OCI-M1 (cell line): ENCODE measurements at regions not wholly inside any gene's neighbourhood (a gene's known extent, or its start where the extent isn't known, plus 50 kb on each side); places are given as distances from the start of the nearest gene placed in this dataset.

ENCODE experiments used
- DNase-seq: peaks from one replicate; lab custom pipeline; 2025; lab: John Stamatoyannopoulos, UW

DNA sequence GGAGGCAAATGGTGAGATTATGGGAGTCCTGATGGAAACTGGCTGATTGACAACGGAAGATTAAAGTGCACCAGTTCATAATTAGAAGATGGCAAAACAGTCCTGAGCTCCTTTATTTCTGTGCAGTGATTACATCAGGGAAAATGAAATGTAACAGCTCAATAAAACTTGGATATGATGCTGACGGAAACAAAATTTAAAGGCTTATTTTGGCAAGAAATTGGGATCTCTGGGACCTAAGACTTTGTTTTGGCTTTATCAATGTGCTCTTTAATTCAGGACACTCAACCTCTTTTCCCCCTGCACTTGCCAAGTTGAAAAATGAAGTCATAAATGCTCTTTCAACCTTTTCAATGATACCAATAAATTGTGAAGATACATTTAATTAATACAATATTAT lies 226.8 kb downstream of the C6orf118 start:
- no peak for DNase-seq

DNA sequence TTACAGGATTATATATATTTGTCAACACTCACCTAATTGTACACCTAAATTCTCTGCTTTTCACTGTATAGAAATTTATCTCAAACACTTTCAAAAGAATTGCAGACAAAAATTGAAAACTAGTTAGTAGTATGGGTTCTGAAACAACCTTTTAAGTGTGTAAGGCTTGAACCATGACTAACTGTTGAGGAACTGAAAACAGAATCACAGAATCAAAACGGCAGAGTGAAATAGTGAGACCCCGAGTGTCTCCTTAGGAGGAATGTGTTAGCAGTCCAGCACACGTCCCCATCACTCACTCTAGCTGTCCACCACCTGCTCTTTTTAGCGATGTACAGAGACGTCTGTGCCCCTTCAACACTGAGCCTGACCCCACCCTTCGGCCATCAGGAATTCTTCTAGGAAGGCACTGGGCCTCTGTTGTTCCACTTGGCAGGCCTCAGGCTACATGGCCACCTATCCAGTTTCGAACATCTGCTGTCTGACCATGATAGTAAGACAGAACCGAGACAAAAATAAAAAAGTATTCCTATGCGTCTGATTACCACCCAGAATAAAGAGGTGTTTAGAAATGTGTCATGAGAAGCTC lies 227.4 kb downstream of the C6orf118 start:
- no peak for DNase-seq

DNA sequence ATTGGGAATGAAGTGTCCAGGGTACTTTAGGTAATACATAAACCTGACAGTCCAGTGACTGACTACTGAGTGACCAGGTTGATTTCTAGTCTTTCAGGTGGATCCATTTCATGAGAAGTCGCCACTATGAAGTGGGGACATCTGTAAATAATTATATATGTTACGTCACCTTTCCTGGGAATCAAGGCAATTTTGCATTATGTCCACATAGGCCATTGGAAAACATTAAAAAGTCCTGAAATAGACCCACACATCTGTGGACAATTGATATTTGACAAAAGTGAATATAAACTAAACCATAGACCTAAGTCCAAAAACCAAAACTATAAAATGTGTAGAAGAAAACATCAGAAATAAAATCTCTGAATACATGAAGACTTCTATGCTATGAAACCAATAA lies 231.5 kb downstream of the C6orf118 start:
- no peak for DNase-seq

DNA sequence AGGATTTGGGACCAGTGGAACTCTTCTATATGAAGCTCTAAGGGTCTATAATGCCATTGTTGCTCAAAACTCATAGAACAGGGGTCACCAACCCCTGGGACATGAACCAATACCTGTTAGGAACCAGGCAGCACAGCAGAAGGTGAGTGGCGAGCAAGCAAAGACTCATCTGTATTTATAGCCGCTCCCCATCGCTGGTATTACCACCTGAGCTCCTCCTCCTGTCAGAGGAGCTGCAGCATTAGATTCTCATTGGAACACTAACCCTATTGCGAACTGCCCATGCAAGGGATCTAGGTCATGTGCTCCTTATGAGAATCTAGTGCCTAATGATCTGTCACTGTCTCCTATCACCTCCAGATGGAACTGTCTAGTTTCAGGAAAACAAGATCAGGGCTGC lies 237.5 kb downstream of the C6orf118 start:
- DNase-seq: no peak

DNA sequence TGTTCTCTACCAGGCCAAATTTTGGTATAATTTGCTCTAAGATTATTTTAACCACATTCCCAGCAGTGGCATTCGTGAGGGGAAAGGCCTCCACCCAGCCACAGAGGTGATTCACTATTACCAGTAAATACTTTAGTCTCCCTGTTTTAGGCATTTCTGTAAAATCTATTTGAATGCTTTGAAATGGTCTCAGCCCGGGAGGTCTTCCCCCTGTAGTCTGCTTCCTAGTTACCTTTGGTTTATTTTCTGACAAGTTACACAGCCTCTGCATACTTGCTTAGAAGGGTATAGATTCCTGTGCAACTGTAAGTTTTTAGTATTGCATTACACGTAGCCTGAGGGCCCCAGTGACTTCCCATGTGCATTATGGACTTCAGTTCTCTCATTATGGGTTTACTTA lies 248.7 kb downstream of the C6orf118 start:
- DNase-seq: no peak

DNA sequence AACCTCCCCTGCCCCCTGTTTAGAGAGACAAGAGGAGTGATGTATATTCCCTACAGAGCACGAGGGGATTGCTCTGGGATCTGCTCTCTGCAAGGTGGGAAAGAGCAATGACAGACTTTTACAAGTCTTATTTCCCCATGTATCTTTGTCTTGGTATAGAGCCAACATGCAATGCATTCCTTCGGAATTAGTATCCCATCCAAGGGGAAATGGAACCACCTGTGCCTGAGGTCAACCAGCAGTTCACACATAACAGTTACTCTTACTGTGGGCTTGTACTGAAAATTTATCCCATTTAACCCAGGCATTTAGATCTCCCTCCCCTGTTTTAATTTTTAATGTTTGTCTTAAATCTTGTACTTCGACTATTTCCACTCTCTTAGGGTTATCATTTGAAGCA lies 250.4 kb downstream of the C6orf118 start:
- no peak for DNase-seq

DNA sequence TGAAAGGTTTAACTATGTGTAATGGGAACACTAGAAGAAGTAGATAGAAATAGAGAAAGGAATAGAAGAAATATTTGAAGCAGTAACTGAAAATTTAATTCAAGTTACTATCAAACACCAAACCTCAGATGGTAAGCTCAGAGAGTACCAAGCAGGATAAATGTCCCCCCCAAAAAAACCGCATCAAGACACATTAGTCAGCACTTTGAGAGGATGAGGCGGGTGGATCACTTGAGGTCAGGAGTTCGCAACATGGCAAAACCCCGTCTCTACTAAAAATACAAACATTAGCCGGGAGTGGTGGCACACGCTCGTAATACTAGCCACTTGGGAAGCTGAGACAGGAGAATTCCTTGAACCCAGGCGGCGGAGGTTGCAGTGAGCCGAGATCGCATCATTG lies 253.1 kb downstream of the C6orf118 start:
- no peak for DNase-seq

DNA sequence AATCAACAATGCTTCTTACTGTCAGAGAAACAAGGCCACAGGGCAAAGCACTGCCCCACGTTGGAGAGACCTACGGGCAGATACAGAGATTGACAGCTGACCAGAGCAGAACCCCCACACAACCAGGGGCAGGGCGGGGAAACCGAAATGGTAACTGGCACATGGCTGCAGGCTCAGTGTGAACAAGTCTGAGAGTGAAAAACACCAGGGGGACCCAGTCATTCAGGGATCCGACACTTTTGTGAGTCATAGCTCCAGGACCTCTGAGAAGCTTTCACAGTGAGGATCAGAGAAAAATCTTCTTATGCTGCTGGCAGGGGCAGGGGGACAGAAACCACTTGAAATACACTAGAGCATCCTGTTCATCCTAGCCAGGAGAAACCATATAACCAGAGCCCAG lies 254.2 kb downstream of the C6orf118 start:
- peak; percentile 29 for DNase-seq

DNA sequence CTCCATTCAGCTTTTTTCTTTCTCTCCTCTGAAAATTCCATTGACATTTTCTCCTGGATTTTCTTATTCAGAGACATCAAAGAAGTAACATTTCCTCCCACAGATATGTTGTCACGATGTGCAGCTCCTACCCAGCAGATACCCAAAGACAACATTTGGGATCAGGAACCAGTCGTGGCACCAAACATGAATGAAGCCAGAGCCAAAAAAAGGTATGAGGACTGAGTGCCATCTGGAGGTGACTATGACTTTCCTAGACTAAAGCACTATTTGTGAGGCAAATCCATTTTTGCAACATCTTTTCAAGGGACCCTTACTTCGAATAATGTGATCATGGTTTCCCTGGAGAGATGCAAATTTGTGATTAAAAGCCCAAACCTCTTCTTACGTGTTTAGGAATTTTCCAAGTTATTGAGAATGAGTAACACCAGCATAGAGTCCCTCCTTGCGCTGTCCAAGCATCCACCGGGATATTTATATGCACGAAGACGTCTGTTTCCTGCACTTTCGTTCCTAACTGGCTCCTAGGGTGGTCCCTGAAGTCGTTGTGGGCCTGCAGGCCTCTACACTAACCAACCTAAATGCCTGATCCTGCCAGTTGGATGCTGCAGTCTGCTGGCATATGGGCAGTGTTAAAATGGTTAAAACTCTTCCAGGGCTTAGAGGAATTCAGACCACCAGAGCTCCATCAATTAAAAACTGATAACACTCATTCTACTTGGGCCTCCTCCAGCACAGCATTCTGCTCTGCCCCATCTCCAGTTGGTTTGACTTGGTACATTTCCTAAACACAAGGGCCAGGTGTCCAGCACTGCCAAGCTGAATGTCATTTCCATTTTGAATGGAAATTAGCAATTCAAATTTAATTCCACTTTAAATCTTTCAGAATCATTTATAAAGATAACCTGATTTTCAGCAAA lies 256.6 kb downstream of the C6orf118 start:
- no peak for DNase-seq

DNA sequence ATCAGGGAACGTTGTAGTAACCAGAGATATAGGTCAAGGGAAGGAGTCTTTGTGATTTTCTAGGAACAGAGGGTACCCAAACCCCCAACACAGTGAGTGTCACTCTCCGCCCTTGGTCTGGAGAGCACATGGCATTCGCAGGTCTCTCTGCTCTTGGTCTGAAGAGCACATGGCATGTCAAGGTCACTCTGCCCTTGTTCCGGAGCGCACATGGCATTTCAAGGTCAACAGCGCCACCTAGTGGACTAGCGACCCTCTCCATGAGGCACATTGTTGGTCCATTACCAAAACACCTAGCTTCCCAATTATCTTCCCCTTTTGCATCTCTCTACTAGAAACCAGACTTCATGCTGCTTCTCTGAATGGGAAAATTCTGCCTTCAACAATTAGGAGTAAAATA lies 260.0 kb downstream of the C6orf118 start:
- DNase-seq: peak; percentile 70

DNA sequence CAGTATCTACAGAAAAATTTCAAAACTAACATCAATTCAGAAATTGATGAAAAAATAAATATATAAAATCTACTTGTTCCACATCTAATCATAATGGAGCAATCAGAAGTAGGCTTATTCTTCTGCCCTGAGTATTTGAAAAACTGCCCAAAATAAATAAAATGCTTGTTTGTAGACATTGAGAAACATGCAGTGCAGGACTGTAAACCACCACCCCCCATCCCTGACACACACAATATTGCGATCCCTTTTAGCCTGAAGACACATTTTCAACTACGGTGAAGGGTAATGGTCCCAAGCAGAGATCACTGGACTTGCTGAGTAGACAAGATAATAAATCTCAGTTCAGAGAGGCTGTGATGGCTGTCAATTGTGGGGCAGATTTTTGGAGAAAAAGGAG lies 261.5 kb downstream of the C6orf118 start:
- no peak for DNase-seq

DNA sequence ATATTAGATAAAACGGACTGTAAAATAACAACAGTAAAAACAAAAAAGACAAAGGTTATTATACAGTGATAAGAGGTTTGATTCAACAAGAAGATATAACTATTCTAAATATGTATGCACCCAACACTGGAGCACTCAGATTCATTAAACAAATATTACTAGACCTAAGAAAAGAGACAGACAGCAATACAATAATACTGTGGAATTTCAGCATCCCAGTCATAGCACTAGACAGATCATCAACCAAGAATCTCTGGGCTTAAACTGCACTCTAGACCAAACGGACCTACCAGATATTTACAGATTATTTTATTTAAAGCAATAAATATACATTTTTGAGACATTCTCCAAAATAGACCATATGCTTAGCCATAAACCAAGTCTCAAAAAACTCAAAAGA lies 263.8 kb downstream of the C6orf118 start:
- DNase-seq: no peak

DNA sequence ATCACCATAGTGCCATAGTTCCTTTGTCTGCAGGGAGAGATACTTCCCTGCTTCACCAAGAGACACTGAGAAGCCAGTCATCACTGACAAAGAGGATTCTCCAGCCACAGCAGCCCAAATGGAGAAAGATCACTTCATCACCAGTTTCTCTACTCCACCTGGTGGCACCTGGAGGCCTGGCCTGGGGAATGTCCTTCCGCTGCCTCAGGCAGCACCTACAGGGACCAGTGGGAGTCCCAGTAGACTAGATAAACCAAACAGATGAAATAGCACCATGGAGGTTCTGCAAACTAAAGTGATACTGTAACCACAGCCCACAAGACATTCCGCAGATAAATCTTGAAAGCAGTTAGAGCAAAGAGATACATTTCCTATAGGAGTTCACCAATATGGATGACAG lies 266.5 kb downstream of the C6orf118 start:
- peak; percentile 41 for DNase-seq

DNA sequence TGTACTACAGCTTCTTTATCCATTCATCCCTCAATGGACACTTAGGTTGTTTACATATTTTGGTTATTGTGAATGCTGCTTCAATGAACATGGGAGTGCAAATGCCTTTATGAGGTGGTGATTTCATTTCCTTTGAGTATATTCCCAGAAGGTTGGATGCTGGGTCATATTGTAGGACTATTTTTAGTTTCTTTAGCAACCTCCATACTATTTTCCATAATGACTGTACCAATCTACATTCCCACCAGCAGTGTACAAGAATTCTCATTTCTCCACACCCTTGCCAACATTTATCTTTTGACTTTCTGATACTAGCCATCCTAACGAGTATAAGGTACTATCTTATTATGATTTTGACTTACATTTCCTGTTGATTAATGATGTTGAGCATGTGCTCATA lies 269.0 kb downstream of the C6orf118 start:
- DNase-seq: no peak

DNA sequence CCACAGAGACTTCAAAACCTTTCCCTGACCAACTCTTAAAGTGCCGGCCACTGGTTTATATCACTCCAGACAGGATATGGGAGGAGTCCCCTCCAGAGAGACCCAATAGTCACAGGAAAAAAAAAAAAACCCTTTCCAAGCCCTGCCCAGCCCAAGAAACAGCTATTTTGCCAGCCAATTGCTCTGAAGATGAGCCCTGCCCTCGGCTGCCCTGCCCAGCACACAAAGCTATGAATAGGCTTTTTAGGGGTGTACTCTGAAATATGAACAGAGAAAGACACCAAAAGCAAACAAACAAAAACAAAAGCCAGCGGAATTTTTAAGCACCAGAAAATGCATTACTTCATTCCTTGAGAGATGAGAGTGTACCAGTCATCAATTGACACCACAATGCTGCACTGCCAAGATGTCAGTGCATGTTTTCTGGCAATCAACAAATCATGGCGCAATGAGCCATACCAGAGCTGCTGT lies 275.1 kb downstream of the C6orf118 start:
- DNase-seq: no peak

DNA sequence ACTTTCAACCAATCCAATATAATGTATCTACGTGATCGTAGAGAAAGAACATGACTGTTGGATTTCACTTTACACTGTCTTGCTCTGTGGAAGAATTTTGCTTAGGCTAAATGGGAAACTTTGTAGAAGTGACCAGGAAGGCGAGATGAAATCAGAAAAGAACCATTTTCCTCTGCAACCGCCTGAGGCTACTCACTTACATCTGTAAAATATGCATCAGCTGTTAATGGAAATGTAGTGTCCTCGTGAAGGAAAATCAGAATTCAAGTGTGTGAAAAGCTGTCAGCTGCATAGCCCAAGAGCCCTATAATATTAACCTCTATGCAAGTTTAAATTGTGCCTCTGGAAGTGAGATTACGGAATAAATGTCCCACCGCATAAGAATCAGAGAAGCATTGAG lies 277.9 kb downstream of the C6orf118 start:
- DNase-seq: no peak

DNA sequence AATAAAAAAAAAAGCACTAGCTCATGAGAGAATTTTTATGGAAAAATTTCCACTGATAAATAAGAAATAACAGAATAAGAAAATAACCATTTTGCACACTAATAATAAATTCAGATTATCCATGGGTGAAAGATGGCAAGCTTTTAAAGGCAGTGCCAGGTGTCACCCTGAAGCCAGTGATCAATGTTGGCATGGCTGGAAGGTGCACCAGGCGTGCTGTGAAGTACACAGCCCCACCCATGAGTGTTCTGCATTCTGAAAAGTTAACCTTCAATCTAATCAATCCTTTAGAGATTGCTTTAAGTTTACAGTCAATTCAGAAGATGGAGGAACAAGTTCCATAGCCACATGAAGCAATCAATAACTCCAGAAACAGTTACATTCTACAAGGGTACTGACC lies 284.4 kb downstream of the C6orf118 start:
- no peak for DNase-seq

DNA sequence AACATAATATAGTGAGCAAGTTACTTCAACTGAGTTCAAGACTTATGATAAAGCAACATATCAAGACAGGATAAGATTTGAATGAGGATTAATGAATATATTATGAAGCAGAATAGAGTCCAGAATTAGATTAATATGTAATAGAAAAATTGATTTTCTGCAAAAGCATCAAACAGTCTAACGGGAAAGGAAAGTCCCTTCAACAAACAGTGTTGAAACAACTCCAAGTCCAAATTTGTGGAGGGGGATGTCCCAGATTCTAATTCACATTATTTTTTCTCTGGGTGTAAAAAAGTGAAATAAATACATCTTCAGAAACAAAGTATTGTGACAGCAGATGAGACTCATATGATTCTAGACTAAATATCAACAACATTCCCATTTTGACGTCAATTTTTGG lies 289.7 kb downstream of the C6orf118 start:
- DNase-seq: no peak

DNA sequence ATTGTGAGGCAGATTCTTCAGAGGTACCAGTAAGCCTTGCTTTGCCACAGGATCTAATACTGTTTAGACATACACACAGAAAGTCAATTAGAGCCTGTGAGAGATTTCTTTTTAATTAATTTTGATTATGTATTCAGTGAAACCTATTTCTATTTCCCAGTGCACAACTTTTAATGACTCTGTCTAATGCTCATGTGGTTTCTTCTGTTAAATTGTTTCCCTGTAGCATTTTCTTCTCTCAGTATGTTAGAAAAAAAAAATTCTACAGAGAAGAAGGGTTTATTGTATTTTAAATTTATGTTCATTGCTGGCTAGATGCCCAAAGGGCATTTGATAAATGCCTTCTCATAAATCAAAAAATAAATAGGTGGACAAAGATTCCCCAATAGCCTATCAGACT lies 293.7 kb downstream of the C6orf118 start:
- no peak for DNase-seq

DNA sequence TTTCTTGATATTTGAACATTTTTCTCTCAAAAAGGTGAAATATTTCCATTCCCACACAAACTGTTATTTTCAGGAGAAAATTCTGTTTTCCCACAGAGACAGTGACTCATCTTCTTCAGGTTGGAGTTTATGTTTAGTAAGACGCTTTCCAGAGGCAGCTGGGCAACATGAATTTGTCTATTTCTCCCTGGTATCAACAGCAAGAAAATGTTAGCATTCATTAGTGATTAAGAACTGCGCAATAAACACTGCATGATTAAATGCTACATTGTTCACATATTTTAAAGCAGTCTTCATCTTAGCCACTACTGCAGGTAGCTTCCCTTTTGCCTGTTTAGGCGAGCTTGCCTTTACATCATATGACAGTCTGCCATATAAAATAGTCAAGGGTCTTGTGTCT lies 295.7 kb downstream of the C6orf118 start:
- no peak for DNase-seq

DNA sequence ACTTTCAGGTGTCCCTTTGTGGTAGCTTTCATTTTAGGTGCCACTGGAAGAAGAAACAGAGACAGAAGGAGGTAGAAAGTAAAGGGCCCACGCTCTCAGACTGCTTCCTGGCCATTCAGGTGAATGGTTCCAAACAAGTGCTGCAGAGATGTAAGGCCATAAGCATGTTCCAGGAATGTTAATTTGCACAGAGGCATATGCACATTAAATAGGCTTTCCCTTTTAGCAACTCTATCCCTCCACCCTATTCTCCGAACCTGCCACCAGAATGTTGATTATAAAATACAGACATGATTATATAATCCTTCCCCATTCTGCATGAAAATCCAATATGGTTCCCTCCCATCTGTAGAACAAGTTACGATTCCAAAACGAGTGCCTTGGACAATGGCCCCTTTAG lies 297.2 kb downstream of the C6orf118 start:
- DNase-seq: no peak

DNA sequence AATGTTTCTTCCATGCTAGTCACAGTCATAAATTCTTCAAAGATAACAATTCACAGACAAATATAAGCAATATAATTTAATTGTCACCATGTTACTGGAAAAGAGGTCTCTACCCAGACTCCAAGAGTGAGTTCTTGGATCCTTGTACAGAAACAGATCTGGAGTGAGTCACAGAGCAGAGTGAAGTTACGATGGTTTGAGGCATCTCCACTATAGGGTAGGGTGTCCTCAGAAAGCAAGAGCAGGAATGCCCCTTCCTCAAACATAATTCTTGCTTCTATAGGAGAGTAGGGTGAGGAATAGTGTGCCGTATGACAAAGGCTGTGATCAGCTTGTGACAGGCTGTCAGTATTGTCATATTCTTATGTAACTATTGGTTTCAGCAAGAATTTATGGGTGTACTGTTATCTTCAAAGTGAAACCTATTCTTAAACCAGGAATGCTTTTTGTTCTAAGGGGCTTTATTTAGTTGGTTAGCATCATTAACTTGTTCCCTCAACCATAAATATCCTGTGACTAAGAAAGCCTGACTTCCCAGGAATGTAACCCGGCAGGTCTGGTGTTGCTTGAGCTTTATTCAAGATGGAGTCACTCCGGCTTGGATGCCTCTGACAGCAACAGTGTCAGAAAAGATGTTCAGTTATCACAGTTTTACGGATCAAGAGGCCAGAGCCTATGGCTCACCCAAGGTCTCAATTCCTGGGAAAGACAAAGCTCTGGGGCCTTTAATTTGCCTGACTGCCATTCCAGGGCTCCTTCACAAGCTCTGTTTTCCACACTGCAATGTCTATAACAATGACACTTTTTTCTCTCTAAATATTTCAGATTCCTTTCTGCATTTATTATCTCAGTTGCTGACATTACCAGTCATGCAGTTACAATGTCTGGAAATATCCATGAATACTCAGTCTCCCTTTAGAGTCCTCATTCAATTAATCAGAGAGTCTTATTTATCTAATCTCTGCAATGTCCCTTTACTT lies 298.6 kb downstream of the C6orf118 start:
- DNase-seq: no peak
